ENCODE measurements at regions not wholly inside any gene's neighbourhood (a gene's known extent, or its start where the extent isn't known, plus 50 kb on each side); places are given as distances from the start of the nearest gene placed in this dataset.
"Not testable (repeated sequence)": the region's sequence is repeated elsewhere in the genome, so short reads cannot be mapped to it uniquely, and the experiment has no call there.

GRCh38 chrX:139324756-139325155 is 205.8 kb upstream of the F9 start:
- H3K4me3 ChIP-seq (ENCODE audit: low read depth, low read length) = no peak overlapping the region
- no peak for DNase-seq (ENCODE audit: low read depth)

DNA sequence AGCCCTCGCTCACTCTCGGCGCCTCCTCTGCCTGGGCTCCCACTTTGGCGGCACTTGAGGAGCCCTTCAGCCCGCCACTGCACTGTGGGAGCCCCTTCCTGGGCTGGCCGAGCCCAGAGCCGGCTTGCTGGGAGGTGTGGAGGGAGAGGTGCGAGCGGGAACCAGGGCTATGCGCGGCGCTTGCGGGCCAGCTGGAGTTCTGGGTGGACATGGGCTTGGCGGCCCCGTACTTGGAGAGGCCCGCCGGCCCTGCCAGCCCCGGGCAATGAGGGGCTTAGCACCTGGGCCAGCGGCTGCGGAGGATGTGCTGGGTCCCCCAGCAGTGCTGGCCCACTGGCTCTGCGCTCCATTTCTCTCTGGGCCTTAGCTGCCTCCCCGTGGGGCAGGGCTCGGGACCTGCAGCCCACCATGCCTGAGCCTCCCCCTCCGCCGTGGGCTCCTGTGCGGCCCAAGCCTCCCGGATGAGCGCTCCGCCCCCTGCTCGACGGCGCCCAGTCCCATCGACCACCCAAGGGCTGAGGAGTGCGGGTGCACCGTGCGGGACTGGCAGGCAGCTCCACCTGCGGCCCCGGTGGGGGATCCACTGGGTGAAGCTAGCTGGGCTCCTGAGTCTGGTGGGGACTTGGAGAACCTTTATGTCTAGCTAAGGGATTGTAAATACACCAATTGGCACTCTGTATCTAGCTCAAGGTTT is 209.7 kb upstream of the F9 start:
- H3K4me3 ChIP-seq (ENCODE audit: low read depth, low read length); DNase-seq (ENCODE audit: low read depth): not testable (repeated sequence)

More at GRCh38 chrX:139324756-139325155, 205.8 kb upstream of the F9 start:
- TF ChIP-seq, protein P1, sequence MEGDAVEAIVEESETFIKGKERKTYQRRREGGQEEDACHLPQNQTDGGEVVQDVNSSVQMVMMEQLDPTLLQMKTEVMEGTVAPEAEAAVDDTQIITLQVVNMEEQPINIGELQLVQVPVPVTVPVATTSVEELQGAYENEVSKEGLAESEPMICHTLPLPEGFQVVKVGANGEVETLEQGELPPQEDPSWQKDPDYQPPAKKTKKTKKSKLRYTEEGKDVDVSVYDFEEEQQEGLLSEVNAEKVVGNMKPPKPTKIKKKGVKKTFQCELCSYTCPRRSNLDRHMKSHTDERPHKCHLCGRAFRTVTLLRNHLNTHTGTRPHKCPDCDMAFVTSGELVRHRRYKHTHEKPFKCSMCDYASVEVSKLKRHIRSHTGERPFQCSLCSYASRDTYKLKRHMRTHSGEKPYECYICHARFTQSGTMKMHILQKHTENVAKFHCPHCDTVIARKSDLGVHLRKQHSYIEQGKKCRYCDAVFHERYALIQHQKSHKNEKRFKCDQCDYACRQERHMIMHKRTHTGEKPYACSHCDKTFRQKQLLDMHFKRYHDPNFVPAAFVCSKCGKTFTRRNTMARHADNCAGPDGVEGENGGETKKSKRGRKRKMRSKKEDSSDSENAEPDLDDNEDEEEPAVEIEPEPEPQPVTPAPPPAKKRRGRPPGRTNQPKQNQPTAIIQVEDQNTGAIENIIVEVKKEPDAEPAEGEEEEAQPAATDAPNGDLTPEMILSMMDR (IDR thresholded peaks at IDR 0.05; ENCODE audit: insufficient read depth, low read length) = no peak

DNA sequence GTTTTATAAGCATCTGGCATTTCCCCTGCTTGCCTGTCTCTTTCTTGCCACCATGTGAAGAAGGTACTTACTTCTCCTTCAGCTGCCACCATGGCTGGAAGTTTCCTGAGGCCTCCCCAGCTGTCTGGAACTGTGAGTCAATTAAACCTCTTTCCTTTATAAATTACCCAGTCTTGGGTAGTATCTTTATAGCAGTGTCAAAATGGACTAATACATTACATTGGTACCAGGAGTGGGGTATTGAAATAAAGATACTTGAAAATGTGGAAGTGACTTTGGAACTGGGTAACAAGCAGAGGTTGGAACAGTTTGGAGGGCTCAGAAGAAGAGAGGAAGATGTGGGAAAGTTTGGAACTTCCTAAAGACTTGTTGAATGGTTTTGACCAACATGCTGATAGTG is 223.9 kb upstream of the F9 start:
- H3K4me3 ChIP-seq (ENCODE audit: low read depth, low read length); DNase-seq (ENCODE audit: low read depth): not testable (repeated sequence)

DNA sequence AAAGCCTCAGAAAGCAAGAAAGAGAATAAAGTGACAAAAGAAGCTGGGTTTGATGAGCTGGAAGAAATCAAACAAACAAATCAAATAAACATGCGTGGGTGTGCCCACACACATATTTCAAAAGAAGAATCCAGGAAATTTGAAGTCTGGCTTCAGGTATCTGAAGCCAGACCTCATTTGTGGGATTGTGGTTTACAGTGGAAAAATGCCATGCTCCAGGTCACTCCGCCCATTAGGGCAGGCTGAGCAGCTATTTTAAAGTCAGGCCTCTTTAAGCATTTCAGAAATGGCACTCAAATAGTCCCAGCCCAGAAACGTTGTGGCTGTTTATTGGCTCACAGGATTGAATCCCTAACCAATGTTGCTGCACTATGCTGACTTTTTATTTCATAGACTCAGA is 226.1 kb upstream of the F9 start:
- TF ChIP-seq, protein P1 (IDR thresholded peaks at IDR 0.05; ENCODE audit: insufficient read depth, low read length) = no peak
- no peak overlapping the region for H3K4me3 ChIP-seq (ENCODE audit: low read depth, low read length)
- no peak for DNase-seq (ENCODE audit: low read depth)

- TF ChIP-seq, protein P1 (IDR thresholded peaks at IDR 0.05; ENCODE audit: insufficient read depth, low read length) = no peak
- no peak overlapping the region for H3K4me3 ChIP-seq (ENCODE audit: low read depth, low read length)
- no peak for DNase-seq (ENCODE audit: low read depth)
Observed at GRCh38 chrX:139299309-139299708, 231.2 kb upstream of the F9 start.

- TF ChIP-seq, protein P1 (IDR thresholded peaks at IDR 0.05; ENCODE audit: insufficient read depth, low read length) = no peak
- no peak overlapping the region for H3K4me3 ChIP-seq (ENCODE audit: low read depth, low read length)
- DNase-seq (ENCODE audit: low read depth) = no peak
Observed at GRCh38 chrX:139298437-139298836, 232.1 kb upstream of the F9 start.

DNA sequence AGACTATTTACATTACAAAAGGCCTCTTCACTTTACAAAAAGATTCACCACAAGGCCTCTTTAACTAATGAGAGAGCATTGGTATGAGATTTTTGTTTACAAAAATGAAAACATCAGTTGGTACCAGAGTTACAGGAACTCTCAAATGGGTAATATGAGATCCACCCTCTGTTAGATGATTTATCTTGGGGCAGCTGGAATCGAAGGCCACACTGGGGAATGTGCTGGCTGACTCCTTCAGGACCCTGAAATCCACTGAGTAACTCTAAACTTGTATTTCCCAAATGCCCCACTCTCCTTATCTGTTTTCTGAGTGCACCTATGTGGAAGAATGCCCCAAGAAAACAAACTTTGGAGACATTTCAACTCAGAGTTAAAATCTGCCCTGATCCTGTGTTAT is 232.9 kb upstream of the F9 start:
- DNase-seq (ENCODE audit: low read depth) = no peak
- H3K4me3 ChIP-seq (ENCODE audit: low read depth, low read length) = no peak overlapping the region
- TF ChIP-seq, protein P1 (IDR thresholded peaks at IDR 0.05; ENCODE audit: insufficient read depth, low read length) = no peak

GRCh38 chrX:139293991-139294390 is 236.5 kb upstream of the F9 start:
- no peak for DNase-seq (ENCODE audit: low read depth)
- no peak overlapping the region for H3K4me3 ChIP-seq (ENCODE audit: low read depth, low read length)
- TF ChIP-seq, protein P1 (IDR thresholded peaks at IDR 0.05; ENCODE audit: insufficient read depth, low read length) = no peak

All from fibroblast of the aortic adventitia (primary cell).